HepG2 (cell line): ENCODE measurements at regions not wholly inside any gene's neighbourhood (a gene's known extent, or its start where the extent isn't known, plus 50 kb on each side); places are given as distances from the start of the nearest gene placed in this dataset.

ENCODE experiments used
- ATAC-seq: fragments of 200-7000 bp; cut with Tn5 transposase; 3 replicates; pipeline ENCODE4 v1.9.1; 2020; ENCODE audit warnings: mild to moderate bottlenecking, moderate library complexity
- BruUV-seq: library from RNA; stranded (reverse); fragments of 400-500 nt; replicated peaks from 2 replicates; lab custom pipeline; 2021; lab: Mats Ljungman, UMichigan
- CTCF ChIA-PET: fragments of 300-600 bp; formaldehyde crosslinking; extraction: SDS; loops from one replicate; lab custom pipeline; 2021; ENCODE audit warnings: low total read pairs, inconsistent platforms, low intra/inter-chr PET ratio; lab: Yijun Ruan, JAX
- POLR2A ChIA-PET: fragments of 350-600 bp; sonication (Branson Sonifier 250); formaldehyde crosslinking; loops from one replicate; lab custom pipeline; 2020; ENCODE audit warnings: antibody characterized with exemption, inconsistent platforms; lab: Yijun Ruan, JAX
- DNase-seq: peaks from one replicate; pipeline ENCODE4 v3.0.0-alpha.2; 2015; ENCODE audit warnings: low spot score
- FAIRE-seq: peaks from 3 replicates; lab custom pipeline; 2011; peaks lifted over from hg19 to GRCh38; lab: Jason Lieb, UNC
- H2AFZ ChIP-seq: one replicate; pipeline ENCODE4 v1.6.1; 2011; ENCODE audit warnings: low read length, inconsistent platforms
- H3K27ac ChIP-seq: fragments of 300-600 bp; 3 replicates; pipeline ENCODE4 v1.8.0; 2011; ENCODE audit warnings: mixed run types, mild to moderate bottlenecking, mixed read lengths, low read length, inconsistent platforms; ENCODE audit not compliant: insufficient read depth; ENCODE audit errors: extremely low read length
- H3K27me3 ChIP-seq, 2 experiments: fragments of 200-600 bp in 1 of 2; 2 replicates in 1 of 2; 3 replicates in 1 of 2; pipeline versions ENCODE4 v1.6.0 to v1.8.0; 2011; ENCODE audit warnings: low read length in 2 of 2, mild to moderate bottlenecking in 2 of 2, moderate library complexity in 2 of 2, inconsistent platforms in 1 of 2; ENCODE audit not compliant: insufficient read depth in 2 of 2, control insufficient read depth in 1 of 2
- H3K36me3 ChIP-seq, 2 experiments: fragments of 200-600 bp in 1 of 2; replicated peaks in 1 of 2; 2 replicates in 1 of 2; 3 replicates in 1 of 2; pipeline versions ENCODE4 v1.5.1 to v1.8.0; 2011; ENCODE audit warnings: low read length in 2 of 2, inconsistent platforms in 1 of 2; ENCODE audit not compliant: insufficient read depth in 2 of 2, control insufficient read depth in 1 of 2
- H3K4me1 ChIP-seq: 2 replicates; pipeline ENCODE4 v1.5.1; 2012; ENCODE audit warnings: low read length, inconsistent platforms; ENCODE audit not compliant: insufficient read depth
- H3K4me2 ChIP-seq: 2 replicates; pipeline ENCODE4 v1.6.0; 2011; ENCODE audit warnings: low read depth, low read length, inconsistent platforms
- H3K4me3 ChIP-seq, 3 experiments: fragments of 200-600 bp in 1 of 3; sonication (generic), shearing (Covaris generic) in 1 of 3; replicated peaks in 1 of 3; 2 replicates each; pipeline ENCODE4 v1.5.1; 2011 to 2016; ENCODE audit warnings: low read length in 3 of 3, inconsistent platforms in 2 of 3, low read depth in 2 of 3, mild to moderate bottlenecking in 2 of 3, control low read depth in 1 of 3, mixed read lengths in 1 of 3; ENCODE audit not compliant: insufficient read depth in 1 of 3
- H3K79me2 ChIP-seq: one replicate; pipeline ENCODE4 v1.6.1; 2011; ENCODE audit warnings: low read length, inconsistent platforms; ENCODE audit not compliant: insufficient read depth
- H3K9ac ChIP-seq: 2 replicates; pipeline ENCODE4 v1.6.0; 2011; ENCODE audit warnings: mild to moderate bottlenecking, low read depth, low read length, inconsistent platforms; ENCODE audit not compliant: insufficient read depth
- H3K9me3 ChIP-seq: 2 replicates; pipeline ENCODE4 v1.5.1; 2012; ENCODE audit warnings: mild to moderate bottlenecking, low read length
- H4K20me1 ChIP-seq: 2 replicates; pipeline ENCODE4 v1.6.0; 2011; ENCODE audit warnings: inconsistent platforms, mild to moderate bottlenecking, low read length, moderate library complexity; ENCODE audit not compliant: insufficient read depth
- ARID3A ChIP-seq: IDR thresholded peaks from 2 replicates; pipeline ENCODE4 v1.6.1; 2012; ENCODE audit warnings: low read depth, low read length, improper control_type of control experiment
- ASH2L ChIP-seq: fragments of 300-600, 200-600 bp; sonication (generic); IDR thresholded peaks from 2 replicates; pipeline ENCODE4 v1.7.0; 2017; ENCODE audit warnings: low read depth, mild to moderate bottlenecking, moderate library complexity, mixed read lengths, low read length; ENCODE audit not compliant: insufficient read length
- BATF2 ChIP-seq: sonication (generic); formaldehyde crosslinking; IDR thresholded peaks from 2 replicates; pipeline ENCODE4 v1.8.0; 2022; ENCODE audit warnings: mild to moderate bottlenecking, missing genetic modification reagents, moderate library complexity
- ETS1 ChIP-seq: sonication (generic); formaldehyde crosslinking; IDR thresholded peaks from 2 replicates; pipeline ENCODE4 v1.4.0; 2020; ENCODE audit warnings: missing genetic modification reagents
- HNRNPK ChIP-seq: fragments of 200-400 bp; formaldehyde crosslinking; IDR thresholded peaks from 2 replicates; pipeline ENCODE4 v1.6.1; 2018; ENCODE audit warnings: low read length, low read depth, moderate library complexity, mild to moderate bottlenecking; ENCODE audit not compliant: poor library complexity, severe bottlenecking
- IRF1 ChIP-seq: sonication (generic); formaldehyde crosslinking; IDR thresholded peaks from 2 replicates; pipeline ENCODE4 v1.4.0; 2020; ENCODE audit warnings: low read depth, mild to moderate bottlenecking, missing genetic modification reagents
- KDM4B ChIP-seq: sonication (generic); formaldehyde crosslinking; IDR thresholded peaks from 2 replicates; pipeline ENCODE4 v1.4.0; 2020; ENCODE audit warnings: missing genetic modification reagents
- SSRP1 ChIP-seq: IDR thresholded peaks from 2 replicates; pipeline ENCODE4 v1.6.1; 2016; ENCODE audit warnings: control low read depth
- TEAD3 ChIP-seq: optimal IDR thresholded peaks from 2 replicates; pipeline ENCODE3; 2016; ENCODE audit warnings: borderline replicate concordance
- TFE3 ChIP-seq: IDR thresholded peaks from 2 replicates; pipeline ENCODE4 v1.6.1; 2016
- ZBTB14 ChIP-seq: sonication (generic); formaldehyde crosslinking; IDR thresholded peaks from 2 replicates; pipeline ENCODE4 v1.4.0; 2020; ENCODE audit warnings: missing genetic modification reagents
- ZBTB42 ChIP-seq: sonication (generic); formaldehyde crosslinking; IDR thresholded peaks from 2 replicates; pipeline ENCODE4 v1.5.0; 2020; ENCODE audit warnings: mild to moderate bottlenecking, missing genetic modification reagents
- ZFP90 ChIP-seq: sonication (generic); formaldehyde crosslinking; IDR thresholded peaks from 2 replicates; pipeline ENCODE4 v1.8.0; 2022; ENCODE audit warnings: missing genetic modification reagents, mild to moderate bottlenecking, inconsistent platforms, borderline replicate concordance
- ZNF296 ChIP-seq: sonication (generic); formaldehyde crosslinking; conservative IDR thresholded peaks from 2 replicates; pipeline ENCODE4 v1.5.0; 2020; ENCODE audit warnings: mild to moderate bottlenecking, missing genetic modification reagents
- in situ Hi-C: cut with HindIII; loops from 2 replicates; pipeline ENCODE4 v1.10.0; 2017; ENCODE audit warnings: low pct_unique_long_range_greater_than_20kb; ENCODE audit not compliant: extremely low pct_ligation_motif_present
- intact Hi-C: fragments of 100-400 bp; cut with micrococcal nuclease; formaldehyde crosslinking; loops from one replicate; pipeline ENCODE4 v1.10.0; 2022; ENCODE audit not compliant: unreplicated experiment

- TF ChIP-seq ETS1 (CRISPR knock-in tag) = no peak
- peak; percentile 94 for TF ChIP-seq ASH2L
- no peak for TF ChIP-seq ZNF296 (CRISPR knock-in tag)
- TF ChIP-seq KDM4B (CRISPR knock-in tag) = peak; percentile 79; the same call in 1 of the 2 replicates
- TF ChIP-seq TFE3 = peak; percentile 74
Observed at GRCh38 chr14:53613404-53614253, 343.0 kb downstream of the BMP4 start (continued).

GRCh38 chr14:53610947-53611346 lies 345.7 kb downstream of the BMP4 start:
- ChIA-PET POLR2A (interaction anchor here (0.6 to 1.8 kb wide), 2 partner anchors 11 to 336 kb away, joined by 3 to 4 read pairs; no protein-coding TSS in a partner anchor), CTCF (no interaction called here)
- intact Hi-C loops = loop anchor here (5.0 to 10.0 kb wide), 3 partner anchors 176 to 566 kb away; partner anchors contain the start of gene BMP4
- Histone ChIP-seq H3K9me3 (no peaks in the 10 kb centered on the region), H3K4me2 (peak overlapping the region; percentile 87), H3K4me1 (peaks cover 72% of the 10 kb centered on the region), H4K20me1 (no peaks in the 10 kb centered on the region), H3K9ac (no peak overlapping the region), H3K36me3 (peaks cover 14 to 36% of the 10 kb centered on the region in 2 experiments), H2AFZ (no peak overlapping the region), H3K79me2 (peaks cover 41% of the 10 kb centered on the region), H3K27me3 (no peaks in the 10 kb centered on the region), H3K27ac (no peak overlapping the region), H3K4me3 (0 out of 6 replicates have a peak overlapping the region, but pooled peaks of 2 of the 3 experiments have one; percentile 11 to 70)
- ATAC-seq (no peak), FAIRE-seq (no peak), DNase-seq (peak; percentile 41)
- no TSS peak for BruUV-seq
- in situ Hi-C loops = loop anchor here (10.0 kb wide), 1 partner anchor 334 kb away; no protein-coding TSS in a partner anchor
- TF ChIP-seq BATF2 (CRISPR knock-in tag) = no peak
- no peak for TF ChIP-seq ZBTB42
- peak; percentile 96 for TF ChIP-seq TEAD3 (CRISPR knock-in tag)
- no peak for TF ChIP-seq ZFP90 (CRISPR knock-in tag)
- 0 out of 2 replicates have a peak, but pooled peaks have one; percentile 25 for TF ChIP-seq ARID3A
- no peak for TF ChIP-seq IRF1 (CRISPR knock-in tag)
- TF ChIP-seq ZBTB14 (CRISPR knock-in tag) = no peak
- no peak for TF ChIP-seq HNRNPK
- TF ChIP-seq SSRP1 (CRISPR knock-in tag) = peak; percentile 48; the same call in 1 of the 2 replicates
